ENCODE measurements at regions not wholly inside any gene's neighbourhood (a gene's known extent, or its start where the extent isn't known, plus 50 kb on each side); places are given as distances from the start of the nearest gene placed in this dataset.

DNA sequence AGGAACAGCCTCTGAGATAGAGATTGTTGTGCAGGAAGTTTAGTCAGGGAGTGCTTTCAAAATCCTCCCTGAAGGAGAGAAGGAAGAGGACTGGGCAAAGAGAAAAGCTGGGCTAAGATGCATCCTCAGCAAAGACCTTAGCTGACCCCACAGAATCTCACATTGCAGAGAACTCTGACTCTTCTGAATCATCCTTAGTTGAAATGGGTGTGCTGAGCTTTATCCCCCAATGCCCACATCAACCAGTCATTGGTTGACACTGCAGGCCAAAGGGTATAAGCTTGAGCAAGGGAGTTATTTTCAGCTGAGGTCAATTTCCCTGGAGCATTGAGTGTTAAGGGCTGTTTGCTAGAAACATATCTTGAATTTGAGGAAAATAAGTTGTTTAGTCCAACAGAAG is 732.2 kb downstream of the CBLN4 start:
- Mint-ChIP-seq H3K36me3 (ENCODE audit: insufficient read depth, unreplicated experiment) (no peaks in the 10 kb centered on the region), H3K4me3 (ENCODE audit: unreplicated experiment) (no peak overlapping the region), H3K27ac (ENCODE audit: unreplicated experiment) (no peak overlapping the region), H3K9me3 (ENCODE audit: unreplicated experiment) (no peaks in the 10 kb centered on the region), H3K27me3 (ENCODE audit: insufficient read depth, unreplicated experiment) (peaks cover 14% of the 10 kb centered on the region), H3K4me1 (ENCODE audit: low read depth, unreplicated experiment) (no peaks in the 10 kb centered on the region)
- H3K4me3 ChIP-seq (ENCODE audit: low read depth, low read length): no peak overlapping the region
- ChIA-PET POLR2A (no interaction called here), CTCF (no interaction called here)
- no peaks in the 10 kb centered on the region; the same call in 1 of the 2 replicates for H3K27me3 ChIP-seq (replicated peaks; ENCODE audit: control insufficient read depth, insufficient read depth, low read length)
- no peaks in the 10 kb centered on the region for H3K36me3 ChIP-seq (ENCODE audit: control insufficient read depth, insufficient read depth, low read length)
- intact Hi-C loops (cut with micrococcal nuclease; ENCODE audit: unreplicated experiment): no loop called here
- no peak for DNase-seq
- H3K9me3 ChIP-seq: peaks cover 3% of the 10 kb centered on the region; the same call in 1 of the 2 replicates
- no TSS peak for BruUV-seq (replicated peaks)
- TF ChIP-seq, protein P1, sequence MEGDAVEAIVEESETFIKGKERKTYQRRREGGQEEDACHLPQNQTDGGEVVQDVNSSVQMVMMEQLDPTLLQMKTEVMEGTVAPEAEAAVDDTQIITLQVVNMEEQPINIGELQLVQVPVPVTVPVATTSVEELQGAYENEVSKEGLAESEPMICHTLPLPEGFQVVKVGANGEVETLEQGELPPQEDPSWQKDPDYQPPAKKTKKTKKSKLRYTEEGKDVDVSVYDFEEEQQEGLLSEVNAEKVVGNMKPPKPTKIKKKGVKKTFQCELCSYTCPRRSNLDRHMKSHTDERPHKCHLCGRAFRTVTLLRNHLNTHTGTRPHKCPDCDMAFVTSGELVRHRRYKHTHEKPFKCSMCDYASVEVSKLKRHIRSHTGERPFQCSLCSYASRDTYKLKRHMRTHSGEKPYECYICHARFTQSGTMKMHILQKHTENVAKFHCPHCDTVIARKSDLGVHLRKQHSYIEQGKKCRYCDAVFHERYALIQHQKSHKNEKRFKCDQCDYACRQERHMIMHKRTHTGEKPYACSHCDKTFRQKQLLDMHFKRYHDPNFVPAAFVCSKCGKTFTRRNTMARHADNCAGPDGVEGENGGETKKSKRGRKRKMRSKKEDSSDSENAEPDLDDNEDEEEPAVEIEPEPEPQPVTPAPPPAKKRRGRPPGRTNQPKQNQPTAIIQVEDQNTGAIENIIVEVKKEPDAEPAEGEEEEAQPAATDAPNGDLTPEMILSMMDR (IDR thresholded peaks at IDR 0.05; ENCODE audit: insufficient read depth in 1 of 2, low read depth in 1 of 2, low read length in 1 of 2, severe bottlenecking in 1 of 2, unreplicated experiment in 1 of 2): no peak
- no peaks in the 10 kb centered on the region for H3K4me1 ChIP-seq

DNA sequence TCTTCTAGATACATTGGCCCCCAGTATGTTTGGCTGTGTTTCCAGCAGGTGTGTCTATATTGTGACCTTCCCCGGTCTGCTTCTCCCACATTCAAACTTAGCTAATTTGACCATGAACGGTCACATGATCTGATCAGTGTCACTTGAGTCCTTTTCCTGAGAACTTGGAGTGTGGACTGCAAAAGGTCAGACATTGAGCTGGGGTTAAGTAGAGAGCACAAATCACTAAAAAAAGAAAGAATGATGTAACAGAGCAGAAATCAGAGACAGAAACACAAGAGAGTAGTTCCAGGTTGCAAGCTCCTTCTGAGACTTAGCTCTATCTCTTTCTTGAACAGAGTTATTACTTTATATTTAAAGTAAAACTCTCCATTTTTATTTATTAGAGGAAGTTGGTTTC is 733.9 kb downstream of the CBLN4 start:
- peaks cover 3% of the 10 kb centered on the region; the same call in 1 of the 2 replicates for H3K9me3 ChIP-seq
- no TSS peak for BruUV-seq (replicated peaks)
- H3K9me3 Mint-ChIP-seq (ENCODE audit: unreplicated experiment): no peaks in the 10 kb centered on the region

DNA sequence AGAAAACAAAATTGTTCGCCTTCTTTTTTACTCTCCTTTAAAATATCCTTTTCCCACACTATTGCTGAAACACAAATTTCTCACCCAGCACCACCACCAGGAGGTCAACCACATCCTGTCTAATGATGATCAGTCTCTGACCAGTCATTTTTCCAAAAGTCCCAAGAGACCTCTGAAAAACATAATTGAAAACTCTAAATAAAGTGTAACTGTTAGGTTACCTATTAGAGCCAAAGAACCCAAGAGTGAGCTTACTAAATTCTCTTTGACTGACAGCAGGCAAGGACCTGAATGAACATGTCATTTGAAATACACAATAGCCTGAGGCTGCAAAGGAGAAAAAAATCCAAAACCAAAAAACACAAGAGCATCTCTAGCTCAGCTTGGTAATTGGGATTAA is 735.4 kb downstream of the CBLN4 start:
- Mint-ChIP-seq H3K27me3 (ENCODE audit: insufficient read depth, unreplicated experiment) (peaks cover 21% of the 10 kb centered on the region), H3K27ac (ENCODE audit: unreplicated experiment) (no peak overlapping the region), H3K4me3 (ENCODE audit: unreplicated experiment) (no peak overlapping the region), H3K4me1 (ENCODE audit: low read depth, unreplicated experiment) (no peaks in the 10 kb centered on the region), H3K36me3 (ENCODE audit: insufficient read depth, unreplicated experiment) (no peaks in the 10 kb centered on the region), H3K9me3 (ENCODE audit: unreplicated experiment) (no peaks in the 10 kb centered on the region)
- no peak overlapping the region for H3K4me3 ChIP-seq (ENCODE audit: low read depth, low read length)
- H3K9me3 ChIP-seq: no peaks in the 10 kb centered on the region
- no peaks in the 10 kb centered on the region for H3K36me3 ChIP-seq (ENCODE audit: control insufficient read depth, insufficient read depth, low read length)
- no peaks in the 10 kb centered on the region for H3K4me1 ChIP-seq
- ChIA-PET POLR2A (interaction anchor here (0.5 kb wide), 1 partner anchor 496 kb away, joined by 3 read pairs; no protein-coding TSS in a partner anchor), CTCF (no interaction called here)
- intact Hi-C loops (cut with micrococcal nuclease; ENCODE audit: unreplicated experiment): no loop called here
- DNase-seq: no peak
- BruUV-seq (replicated peaks): no TSS peak
- TF ChIP-seq, protein P1 (IDR thresholded peaks at IDR 0.05; ENCODE audit: insufficient read depth in 1 of 2, low read depth in 1 of 2, low read length in 1 of 2, severe bottlenecking in 1 of 2, unreplicated experiment in 1 of 2): no peak
- no peaks in the 10 kb centered on the region; the same call in 1 of the 2 replicates for H3K27me3 ChIP-seq (replicated peaks; ENCODE audit: control insufficient read depth, insufficient read depth, low read length)

More for the DNA sequence above, 733.9 kb downstream of the CBLN4 start:
- Histone ChIP-seq H3K27me3 (replicated peaks; ENCODE audit: control insufficient read depth, insufficient read depth, low read length) (no peaks in the 10 kb centered on the region; the same call in 1 of the 2 replicates), H3K4me3 (ENCODE audit: low read depth, low read length) (no peak overlapping the region), H3K4me1 (no peaks in the 10 kb centered on the region), H3K36me3 (ENCODE audit: control insufficient read depth, insufficient read depth, low read length) (no peaks in the 10 kb centered on the region)
- ChIA-PET POLR2A (no interaction called here), CTCF (no interaction called here)
- no peak for DNase-seq
- Mint-ChIP-seq H3K4me3 (ENCODE audit: unreplicated experiment) (no peak overlapping the region), H3K36me3 (ENCODE audit: insufficient read depth, unreplicated experiment) (no peaks in the 10 kb centered on the region), H3K27ac (ENCODE audit: unreplicated experiment) (no peak overlapping the region), H3K27me3 (ENCODE audit: insufficient read depth, unreplicated experiment) (peaks cover 19% of the 10 kb centered on the region), H3K4me1 (ENCODE audit: low read depth, unreplicated experiment) (no peaks in the 10 kb centered on the region)
- intact Hi-C loops (cut with micrococcal nuclease; ENCODE audit: unreplicated experiment): no loop called here
- TF ChIP-seq, protein P1 (IDR thresholded peaks at IDR 0.05; ENCODE audit: insufficient read depth in 1 of 2, low read depth in 1 of 2, low read length in 1 of 2, severe bottlenecking in 1 of 2, unreplicated experiment in 1 of 2): no peak

Measured in Caco-2 (cell line).